ENCODE measurements at regions not wholly inside any gene's neighbourhood (a gene's known extent, or its start where the extent isn't known, plus 50 kb on each side); places are given as distances from the start of the nearest gene placed in this dataset.

DNA sequence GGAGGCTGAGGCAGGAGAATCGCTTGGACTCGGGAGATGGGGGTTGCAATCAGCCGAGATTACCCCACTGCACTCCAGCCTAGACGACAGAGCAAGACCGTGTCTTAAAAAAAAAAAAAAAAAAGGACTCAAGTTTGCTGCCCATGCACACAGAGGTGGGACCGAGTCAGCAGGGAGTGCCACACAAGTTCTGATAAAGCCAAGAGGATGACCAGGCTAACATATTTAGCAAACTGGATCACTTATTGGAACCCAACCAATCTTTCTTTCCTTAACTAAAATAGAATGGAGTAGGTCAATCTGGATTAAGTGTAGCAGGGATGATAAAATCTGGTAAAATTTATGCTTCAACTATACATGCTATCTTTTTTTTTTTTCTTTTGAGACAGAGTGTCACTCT is 190.4 kb upstream of the FOXN3 start:
- no peak for DNase-seq (ENCODE audit: low spot score)

DNA sequence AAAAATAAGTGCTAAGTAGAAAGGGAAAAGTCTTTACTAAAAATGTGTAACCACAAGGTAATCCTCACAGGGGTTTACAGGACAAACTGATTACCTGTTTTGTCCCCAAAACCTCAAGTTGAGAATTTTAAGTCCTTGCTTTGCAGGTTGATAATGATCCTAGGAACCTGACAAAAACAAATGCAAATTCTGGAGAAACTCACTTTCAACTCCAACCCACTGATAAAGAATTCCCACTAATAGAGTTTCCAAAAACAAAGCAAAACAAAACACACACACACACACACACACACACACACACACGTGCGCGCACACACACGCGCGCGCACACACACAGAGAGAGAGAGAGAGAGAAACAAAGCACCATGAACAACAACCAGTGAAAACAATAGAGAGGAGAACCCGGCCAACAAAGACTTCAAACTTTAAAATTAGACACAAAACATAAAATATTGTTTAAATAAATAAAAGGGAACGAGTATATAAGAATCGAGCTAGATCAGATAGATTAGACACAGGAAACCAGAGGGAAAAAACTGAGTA is 187.0 kb upstream of the FOXN3 start:
- no peak for DNase-seq (ENCODE audit: low spot score)

DNA sequence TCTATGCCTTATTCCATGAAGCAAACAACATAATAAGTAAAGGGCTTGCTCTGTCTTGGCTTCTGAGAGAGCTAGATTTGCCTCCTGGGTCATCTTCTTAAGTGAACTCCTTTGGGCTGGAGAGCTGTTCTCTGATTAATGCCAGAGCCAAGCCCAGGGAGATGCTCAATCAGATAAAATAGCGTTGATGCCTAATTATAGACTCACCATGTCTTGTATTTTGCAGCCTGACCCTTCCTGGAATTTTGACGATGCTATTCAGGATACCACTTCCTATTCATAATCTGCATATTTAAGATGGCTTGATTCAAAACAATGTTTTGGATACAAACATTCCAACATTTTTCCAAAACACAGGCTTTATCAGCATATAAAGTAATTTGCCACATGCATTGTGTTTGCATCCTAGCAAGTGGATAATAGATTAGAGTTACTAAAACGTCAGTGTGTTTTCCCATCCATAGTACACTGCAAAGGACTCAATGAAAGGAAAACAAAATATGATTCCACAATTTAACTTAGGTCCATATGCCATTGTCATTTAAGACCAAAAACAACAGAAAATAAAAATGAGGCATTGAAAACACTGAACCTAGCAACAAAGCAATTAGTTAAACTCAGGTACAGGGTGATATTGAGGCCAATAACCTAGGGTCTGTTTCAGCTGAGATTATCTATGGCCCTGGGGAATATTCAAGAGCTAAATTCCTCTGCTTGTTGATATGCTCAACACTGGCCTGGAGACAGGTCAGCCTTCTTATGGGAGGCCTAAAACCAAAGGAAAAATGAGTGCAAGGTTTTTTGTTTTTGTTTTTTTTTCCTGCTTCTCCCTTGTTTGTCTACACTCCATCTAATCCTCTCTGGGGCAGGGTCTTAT is 184.2 kb upstream of the FOXN3 start:
- DNase-seq (ENCODE audit: low spot score): no peak

DNA sequence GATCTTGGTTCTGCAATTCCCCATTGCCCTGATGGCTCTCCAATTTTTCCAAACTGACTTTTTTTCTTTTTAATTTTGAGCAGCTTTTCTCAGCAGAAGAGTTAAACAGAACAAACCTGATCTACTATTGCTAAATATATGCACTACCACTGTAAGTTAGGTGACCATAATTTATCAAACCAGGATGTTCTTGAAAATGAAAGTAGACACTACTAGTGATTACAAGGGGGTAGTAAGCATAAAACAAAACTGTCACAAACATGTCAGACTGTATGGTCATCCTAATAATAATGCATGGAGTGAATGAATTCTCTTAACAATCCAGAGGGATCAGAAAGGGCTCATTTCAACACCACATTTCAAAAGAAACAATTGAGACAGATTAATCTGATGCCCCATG is 183.0 kb upstream of the FOXN3 start:
- no peak for DNase-seq (ENCODE audit: low spot score)

DNA sequence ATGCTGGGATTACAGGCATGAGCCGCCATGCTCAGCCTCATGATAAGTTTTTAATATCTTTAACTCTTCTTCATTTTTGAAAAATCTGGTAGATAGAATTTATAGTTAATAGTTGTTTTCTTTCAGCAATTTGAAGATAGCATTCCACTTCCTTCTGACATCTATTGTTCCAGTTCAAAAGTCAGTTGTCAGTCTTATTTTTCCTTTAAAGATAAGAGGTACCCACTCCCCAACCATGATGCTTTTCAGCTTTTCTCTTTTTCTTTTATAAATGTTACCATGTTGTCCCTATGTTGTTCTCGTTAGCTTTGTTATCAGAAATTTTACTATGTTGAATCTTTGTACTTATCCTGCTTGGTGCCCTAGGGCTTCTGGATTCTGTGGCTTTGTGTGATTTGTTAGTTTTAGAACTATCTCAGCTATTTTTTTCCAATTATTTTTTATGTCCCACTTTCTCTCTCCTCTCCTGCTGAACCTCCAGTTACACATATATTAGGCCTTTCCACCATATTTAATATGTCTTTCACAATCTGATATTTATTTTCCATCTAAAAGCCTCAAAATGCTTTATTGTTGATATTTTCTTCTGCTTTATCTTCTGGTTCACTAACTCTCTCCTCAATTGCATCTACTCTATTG is 181.6 kb upstream of the FOXN3 start:
- DNase-seq (ENCODE audit: low spot score): no peak

DNA sequence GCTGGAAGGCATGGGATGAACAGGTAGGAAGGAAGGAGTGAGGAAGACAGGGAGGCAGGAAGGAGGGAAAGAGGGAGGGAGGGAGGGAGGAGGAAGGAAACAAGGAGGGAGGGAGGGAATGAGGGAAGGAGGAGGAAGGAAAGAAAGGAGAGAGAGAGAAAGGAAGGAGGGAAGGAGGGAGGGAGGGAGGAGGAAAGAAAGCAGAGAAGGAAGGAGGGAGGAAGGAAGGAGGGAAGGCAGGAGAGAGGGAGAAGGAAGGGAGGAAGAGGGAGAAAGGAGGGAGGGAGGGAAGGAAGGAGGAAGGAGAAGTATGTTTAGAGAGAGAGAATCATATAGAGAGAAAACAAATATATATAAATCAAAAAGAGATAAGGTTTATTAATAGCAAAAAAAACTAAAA is 175.9 kb upstream of the FOXN3 start:
- no peak for DNase-seq (ENCODE audit: low spot score)

DNA sequence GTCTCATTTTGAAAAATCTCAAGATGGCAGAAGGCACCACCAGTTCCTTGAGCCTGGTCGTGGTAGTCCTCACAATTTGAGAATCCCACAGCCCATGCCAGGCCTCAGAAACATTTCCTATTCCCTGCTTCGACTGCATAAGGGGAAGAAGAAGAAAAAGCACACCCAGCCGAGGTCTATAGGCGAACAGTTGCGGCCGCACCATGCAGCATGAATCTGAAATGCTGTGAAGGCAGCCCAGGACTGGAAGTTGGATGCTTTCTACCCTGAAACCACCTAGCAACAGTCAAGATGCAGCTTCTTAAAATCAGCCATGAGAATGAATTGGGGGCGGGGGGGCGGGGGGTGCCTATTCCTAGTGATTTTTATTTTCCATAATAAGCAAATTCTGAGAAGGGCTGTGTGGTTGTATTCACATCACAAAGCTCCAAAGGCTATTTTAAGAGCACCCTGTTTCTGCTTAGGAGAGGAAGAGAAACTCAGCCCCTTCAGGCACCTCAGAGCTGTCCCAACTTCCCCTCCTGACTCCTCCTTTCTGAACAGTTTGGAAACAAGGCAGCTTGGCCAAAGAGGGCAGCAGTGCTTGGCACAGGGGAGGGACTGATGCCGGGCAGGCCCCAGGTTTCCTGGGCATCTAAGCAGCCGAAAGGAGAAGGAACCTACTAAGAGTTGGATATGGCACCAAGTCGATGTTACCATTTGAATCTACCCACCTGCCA is 172.5 kb upstream of the FOXN3 start:
- DNase-seq (ENCODE audit: low spot score): peak; percentile 50

DNA sequence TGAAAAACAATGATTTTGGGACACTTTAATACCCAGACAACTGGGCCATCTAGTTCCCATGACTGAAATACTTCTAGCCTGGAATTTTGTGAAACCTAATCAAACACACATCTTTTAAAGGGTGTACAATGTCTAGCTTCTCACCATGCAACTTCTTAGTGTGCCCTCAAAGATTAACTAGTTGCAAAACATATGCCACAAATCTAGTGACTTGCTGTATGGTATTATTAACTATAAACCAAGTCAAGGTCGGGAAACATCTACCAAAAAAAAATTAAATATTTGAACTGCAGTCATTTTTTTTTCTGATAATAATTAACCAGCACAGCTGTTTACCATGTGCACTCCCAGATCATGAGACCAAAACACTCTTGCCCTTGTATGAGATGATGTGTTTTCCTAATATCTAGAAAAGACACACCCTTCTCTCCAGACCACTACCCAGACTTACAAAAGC is 171.8 kb upstream of the FOXN3 start:
- no peak for DNase-seq (ENCODE audit: low spot score)

DNA sequence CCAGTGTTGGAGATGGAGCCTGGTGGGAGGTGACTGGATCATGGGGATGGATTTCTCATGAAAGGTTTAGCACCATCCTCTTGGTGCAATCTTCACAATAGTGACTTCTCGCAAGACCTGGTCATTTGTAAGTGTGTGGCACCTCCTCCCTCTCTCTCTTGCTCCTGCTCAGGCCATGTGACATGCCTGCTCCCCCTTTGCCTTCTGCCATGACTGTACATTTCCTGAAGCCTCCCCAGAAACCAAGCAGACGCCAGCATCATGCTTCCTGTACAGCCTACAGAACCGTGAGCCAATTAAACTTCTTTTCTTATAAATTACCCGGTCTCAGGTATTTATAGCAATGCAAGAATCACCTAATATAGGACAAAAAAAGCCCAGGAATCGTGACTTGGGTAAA is 171.0 kb upstream of the FOXN3 start:
- no peak for DNase-seq (ENCODE audit: low spot score)

DNA sequence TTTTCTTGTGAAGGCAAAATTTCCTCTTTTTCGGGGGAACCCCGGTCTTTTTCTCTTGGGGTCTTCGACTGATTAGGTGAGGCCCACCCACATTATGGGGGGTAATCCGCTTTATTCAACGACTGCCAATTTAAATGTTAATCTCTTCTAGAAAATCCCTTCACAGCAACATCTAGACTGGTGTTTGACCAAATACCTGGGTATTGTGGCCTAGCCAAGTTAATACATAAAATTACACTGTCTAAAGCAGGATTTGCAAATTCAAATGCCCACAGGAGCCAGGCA is 170.0 kb upstream of the FOXN3 start:
- no peak for DNase-seq (ENCODE audit: low spot score)

DNA sequence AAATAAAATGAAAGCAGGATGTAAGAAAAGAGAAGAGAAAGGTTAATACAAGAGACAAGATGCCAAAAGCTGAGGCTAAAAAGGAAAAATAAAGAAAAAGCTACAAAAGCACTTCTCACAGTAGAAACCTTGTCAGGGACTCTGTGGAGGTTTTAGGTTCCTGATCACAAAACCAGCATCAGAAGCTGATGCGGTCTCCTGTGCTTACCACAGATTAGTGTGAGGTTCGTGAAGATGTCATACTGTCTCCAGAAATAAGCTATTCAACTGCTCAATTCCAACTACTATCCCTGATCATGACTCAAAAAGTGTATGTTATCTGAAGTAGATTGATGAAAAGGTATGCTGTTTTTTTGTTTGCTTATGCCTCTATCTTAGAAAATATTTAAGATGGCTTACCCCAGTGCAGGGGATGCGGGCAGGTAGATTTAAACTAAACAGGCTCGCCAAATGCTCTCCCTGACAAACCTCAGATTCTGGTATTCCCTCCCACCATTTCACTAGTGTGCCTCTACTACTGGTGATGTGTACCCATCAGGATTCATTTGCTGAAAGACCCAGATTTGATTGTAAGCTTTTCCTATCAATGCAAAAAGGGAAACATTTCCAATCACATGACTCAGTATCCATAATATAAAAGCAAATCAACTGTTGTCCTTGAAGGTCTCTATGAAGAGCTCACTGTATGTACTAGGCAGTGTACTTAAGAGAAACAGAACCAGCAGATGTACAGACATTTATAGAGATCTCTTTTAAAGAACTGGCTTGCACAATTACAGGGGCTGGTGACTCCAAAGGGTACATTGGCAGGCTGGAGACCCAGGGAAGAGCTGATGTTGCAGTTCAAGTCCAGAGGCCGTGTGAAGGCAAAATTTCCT is 169.5 kb upstream of the FOXN3 start:
- DNase-seq (ENCODE audit: low spot score): peak; percentile 8

DNA sequence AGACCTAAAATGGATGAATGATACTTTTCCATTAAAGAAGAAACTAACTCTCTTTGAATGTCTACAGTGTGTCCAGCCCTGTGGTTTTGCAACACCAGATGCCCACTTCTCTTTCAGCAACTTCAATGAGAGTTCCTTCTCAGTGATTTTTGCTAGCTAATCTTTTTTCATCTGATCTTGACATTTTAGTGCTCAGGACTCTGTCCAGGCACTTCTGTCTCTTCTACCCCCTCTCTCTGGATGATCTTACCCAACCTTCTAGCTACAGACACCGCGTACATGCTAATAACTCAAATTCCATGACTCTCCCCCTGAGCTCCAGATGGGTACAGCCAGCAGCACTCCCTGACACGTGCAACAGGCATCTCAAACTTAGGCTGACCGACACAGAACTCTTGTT is 161.1 kb upstream of the FOXN3 start:
- peak; percentile 14 for DNase-seq (ENCODE audit: low spot score)

DNA sequence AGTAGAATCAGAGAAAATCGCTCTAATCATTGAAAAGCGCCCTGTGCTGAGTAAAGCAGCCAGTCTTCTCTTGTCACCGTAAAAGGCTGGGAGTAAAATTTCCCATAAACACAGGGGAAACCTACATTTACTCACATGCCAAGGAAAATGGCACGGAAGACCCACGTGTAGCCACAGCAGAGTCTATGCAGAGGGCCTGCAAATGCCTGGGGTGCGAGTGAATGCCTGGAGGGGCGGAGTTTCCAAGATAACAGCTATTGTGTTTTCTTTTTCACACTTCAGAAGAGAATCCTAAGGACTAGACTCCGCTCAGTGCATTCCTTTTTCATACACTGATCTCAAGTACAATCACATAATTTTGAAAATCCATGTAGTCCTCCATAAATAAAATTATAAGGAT is 159.9 kb upstream of the FOXN3 start:
- DNase-seq (ENCODE audit: low spot score): no peak

DNA sequence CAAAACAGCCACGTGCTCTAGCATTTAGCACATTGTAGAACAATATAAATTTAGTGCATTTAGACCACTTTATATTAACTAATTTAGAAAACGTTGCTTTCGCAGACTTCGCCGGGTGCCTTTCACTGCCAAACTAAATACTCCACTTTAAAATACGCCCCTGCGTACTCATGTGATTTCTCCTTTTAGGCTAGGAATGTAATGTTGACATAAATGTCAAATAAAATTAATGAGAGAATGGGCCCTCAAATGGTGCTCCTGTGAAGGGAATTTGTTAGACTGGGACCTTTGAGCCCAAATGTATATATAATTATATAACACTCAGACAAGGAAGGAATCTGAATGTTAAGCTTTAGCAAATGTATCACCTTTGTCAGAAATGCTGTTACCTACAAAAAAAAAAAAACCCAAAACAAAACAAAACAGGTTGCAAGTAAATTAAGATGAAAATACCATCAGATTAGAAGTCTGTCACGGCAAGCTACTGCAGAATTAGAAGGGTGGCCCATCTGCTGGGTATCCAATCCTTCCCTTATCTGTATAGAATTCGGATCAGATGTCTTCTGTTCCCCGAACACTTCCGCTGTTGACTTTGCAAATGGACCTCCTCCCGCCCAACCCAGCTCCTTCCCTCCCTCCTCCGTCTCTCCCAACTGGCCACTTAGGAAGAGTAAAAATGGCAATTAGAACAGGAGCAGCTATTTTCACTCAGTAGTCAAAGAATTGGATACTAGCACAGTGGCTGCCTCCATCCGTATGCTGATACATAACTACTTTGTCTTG is 159.3 kb upstream of the FOXN3 start:
- DNase-seq (ENCODE audit: low spot score): no peak

DNA sequence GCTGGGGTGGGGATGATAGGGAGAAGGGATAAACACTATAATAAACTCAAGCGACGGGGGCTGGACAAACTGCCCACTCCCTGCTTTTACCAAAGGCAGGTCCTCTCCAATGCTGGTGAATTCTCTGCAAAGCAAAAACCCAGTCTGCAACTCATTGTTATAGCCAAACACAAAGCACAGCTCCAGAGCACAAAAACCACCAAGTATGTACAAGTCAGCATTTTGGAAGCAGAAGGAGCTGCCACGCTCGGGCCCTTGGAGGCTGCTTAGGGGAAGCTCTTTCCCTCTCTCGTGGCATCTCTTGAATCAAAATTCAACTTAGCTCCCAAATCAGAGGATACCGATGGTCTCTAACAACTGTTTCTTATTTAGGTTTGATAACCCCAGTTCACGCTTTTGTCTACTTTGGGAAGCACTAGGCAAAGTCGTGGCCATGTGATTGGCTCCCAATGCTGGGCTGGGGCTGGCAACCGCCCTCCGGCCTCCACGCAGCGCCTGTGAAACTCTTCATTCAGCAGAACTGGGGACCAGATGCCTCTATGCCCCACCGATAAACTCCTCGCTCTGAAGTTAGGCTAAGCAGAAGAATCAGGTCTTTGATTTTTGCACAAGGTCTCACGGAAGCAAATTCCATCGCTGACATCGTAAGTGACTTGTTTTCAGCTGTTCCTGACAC is 158.5 kb upstream of the FOXN3 start:
- DNase-seq (ENCODE audit: low spot score): no peak

DNA sequence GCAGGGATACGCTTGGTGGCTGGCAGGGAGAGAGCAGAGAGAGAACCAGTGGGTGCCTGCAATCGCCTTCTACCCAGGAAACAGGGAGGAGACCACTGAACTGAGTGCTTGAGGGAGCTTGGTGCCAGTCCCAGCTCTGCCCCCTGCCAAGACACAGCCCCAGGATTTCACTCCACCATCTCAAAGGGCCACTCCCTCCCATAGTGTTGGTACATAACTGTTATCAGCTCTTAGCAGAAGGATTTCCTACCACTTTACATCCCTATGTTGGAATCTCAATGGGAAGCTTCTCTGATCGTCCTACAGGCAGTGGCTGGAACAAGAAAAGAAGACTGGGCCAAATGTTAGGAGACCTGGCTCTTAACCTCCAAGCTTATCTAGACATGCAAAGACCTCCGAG is 157.4 kb upstream of the FOXN3 start:
- no peak for DNase-seq (ENCODE audit: low spot score)

DNA sequence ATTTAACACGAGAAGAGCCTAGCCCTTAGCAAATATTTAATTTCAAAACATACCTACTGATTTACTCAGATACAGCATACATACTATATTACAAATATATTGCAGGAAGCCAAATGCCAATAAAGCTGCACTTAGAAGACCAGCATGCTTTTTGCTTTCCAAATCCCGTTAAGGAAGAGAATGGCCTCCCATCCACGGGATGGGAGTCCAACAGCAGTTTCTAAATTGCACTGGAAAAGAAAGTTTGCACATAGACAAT is 156.3 kb upstream of the FOXN3 start:
- DNase-seq (ENCODE audit: low spot score): no peak

DNA sequence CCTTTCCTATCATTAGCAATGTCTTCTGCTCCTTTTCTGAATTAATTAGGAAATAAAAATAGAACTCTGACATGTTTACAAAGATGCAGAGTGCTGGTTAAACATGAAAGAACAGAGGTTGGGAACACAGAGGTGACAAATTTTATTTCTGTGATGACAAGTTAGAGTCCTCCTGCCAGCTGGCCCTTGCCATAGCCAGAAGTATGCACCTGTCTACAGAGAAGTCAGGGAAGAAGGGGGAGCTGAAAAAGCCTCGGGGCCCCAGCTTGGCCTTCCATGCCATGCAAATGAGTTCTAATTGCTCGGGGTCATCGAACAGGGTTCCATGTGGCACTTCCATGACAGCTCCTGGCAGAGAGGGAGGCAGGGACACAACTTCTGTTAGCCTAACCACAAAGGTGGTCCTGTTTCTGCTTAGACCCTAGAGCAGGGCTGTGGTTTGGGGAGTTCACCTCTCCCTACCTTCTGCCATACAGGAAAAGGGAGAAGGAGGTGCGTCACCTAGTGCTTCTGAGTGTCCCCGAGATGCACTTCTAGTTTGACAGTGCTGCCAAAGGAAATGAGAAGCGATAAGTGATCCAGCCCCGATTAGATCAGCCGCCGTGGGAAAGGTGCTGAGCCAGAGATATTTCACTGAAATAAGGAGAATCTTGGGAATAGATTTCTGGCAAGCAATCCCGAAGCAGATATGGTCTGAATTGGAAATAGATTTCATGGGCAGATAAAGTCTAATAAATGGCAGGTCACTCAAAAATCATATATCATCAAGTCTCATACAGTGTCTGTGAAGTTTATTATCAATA is 155.8 kb upstream of the FOXN3 start:
- DNase-seq (ENCODE audit: low spot score): no peak

DNA sequence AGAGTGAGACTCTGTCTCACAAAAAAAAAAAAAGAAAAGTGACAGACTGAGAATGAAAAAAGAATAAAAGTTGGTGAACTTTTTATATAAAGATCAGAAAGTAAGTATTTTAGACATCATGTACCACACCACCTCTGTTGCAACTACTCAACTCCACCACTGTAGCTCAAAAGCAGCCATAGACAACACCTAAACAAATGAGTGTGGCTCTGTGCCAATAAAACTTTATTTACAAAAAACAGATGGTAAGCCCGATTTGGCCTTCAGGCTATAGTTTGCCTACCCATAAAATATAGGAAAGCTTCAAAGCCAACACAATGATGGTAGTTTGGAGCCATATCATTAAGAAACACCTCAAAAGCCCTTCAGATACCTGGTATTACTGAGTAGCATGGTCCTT is 154.5 kb upstream of the FOXN3 start:
- no peak for DNase-seq (ENCODE audit: low spot score)

Measured in putamen (tissue), 1 donor.